ENCODE measurements at regions not wholly inside any gene's neighbourhood (a gene's known extent, or its start where the extent isn't known, plus 50 kb on each side); places are given as distances from the start of the nearest gene placed in this dataset.

- Histone ChIP-seq H3K4me3 (ENCODE audit: low read length in 2 of 2) (no peak overlapping the region), H3K36me3 (ENCODE audit: control insufficient read depth in 2 of 2, insufficient read depth in 2 of 2, low read length in 1 of 2) (no peaks in the 10 kb centered on the region), H3K9me3 (ENCODE audit: control insufficient read depth in 2 of 2, insufficient read depth in 1 of 2, low read length in 1 of 2) (no peaks in the 10 kb centered on the region), H3K27me3 (ENCODE audit: control insufficient read depth in 2 of 2, insufficient read depth in 1 of 2, low read length in 1 of 2) (no peaks in the 10 kb centered on the region), H3K27ac (ENCODE audit: low read depth in 1 of 2, low read length in 1 of 2) (no peak overlapping the region), H3K4me1 (ENCODE audit: control insufficient read depth in 2 of 2, insufficient read depth in 2 of 2, low read length in 2 of 2) (no peaks in the 10 kb centered on the region)
- no peak for DNase-seq (ENCODE audit: low read depth in 6 of 9, low spot score in 9 of 9)
- 84% methylated on average over 20 of the region's 20 CpGs for WGBS
These were observed 368.4 kb downstream of the IRX2 start for GRCh38 chr5:2382776-2383697.

DNA sequence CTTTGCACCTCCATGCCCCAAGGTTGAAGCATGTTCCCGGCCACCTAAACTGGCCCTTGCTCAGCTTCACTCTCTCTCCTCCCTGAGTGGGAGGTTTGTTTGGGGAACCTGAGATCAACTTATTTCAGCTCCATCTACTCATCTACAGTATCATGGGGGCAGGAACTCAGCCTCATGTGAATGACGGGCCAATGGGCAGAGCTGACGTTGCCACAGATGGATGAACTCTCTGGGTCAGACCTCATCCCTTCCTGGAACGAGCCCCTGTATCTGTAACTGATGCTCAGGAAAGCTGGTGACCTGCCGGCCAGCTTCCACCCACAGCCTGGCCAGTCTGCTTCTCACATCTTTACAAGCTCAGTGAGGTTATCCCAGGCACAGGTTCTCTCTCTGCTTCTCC, 369.6 kb downstream of the IRX2 start:
- no peak overlapping the region for H3K27ac ChIP-seq (ENCODE audit: low read depth in 1 of 2, low read length in 1 of 2)
- no peaks in the 10 kb centered on the region for H3K9me3 ChIP-seq (ENCODE audit: control insufficient read depth in 2 of 2, insufficient read depth in 1 of 2, low read length in 1 of 2)
- H3K4me3 ChIP-seq (ENCODE audit: low read length in 2 of 2) = no peak overlapping the region
- no peaks in the 10 kb centered on the region for H3K4me1 ChIP-seq (ENCODE audit: control insufficient read depth in 2 of 2, insufficient read depth in 2 of 2, low read length in 2 of 2)
- H3K27me3 ChIP-seq (ENCODE audit: control insufficient read depth in 2 of 2, insufficient read depth in 1 of 2, low read length in 1 of 2) = no peaks in the 10 kb centered on the region
- DNase-seq (ENCODE audit: low read depth in 6 of 9, low spot score in 9 of 9) = no peak
- no peaks in the 10 kb centered on the region for H3K36me3 ChIP-seq (ENCODE audit: control insufficient read depth in 2 of 2, insufficient read depth in 2 of 2, low read length in 1 of 2)
- WGBS = 91% methylated on average over 5 of the region's 5 CpGs

- no peaks in the 10 kb centered on the region for H3K27me3 ChIP-seq (ENCODE audit: control insufficient read depth in 2 of 2, insufficient read depth in 1 of 2, low read length in 1 of 2)
- no peaks in the 10 kb centered on the region for H3K4me1 ChIP-seq (ENCODE audit: control insufficient read depth in 2 of 2, insufficient read depth in 2 of 2, low read length in 2 of 2)
- DNase-seq (ENCODE audit: low read depth in 6 of 9, low spot score in 9 of 9) = no peak
- H3K36me3 ChIP-seq (ENCODE audit: control insufficient read depth in 2 of 2, insufficient read depth in 2 of 2, low read length in 1 of 2) = no peaks in the 10 kb centered on the region
- H3K4me3 ChIP-seq (ENCODE audit: low read length in 2 of 2) = no peak overlapping the region
- 85% methylated on average over 7 of the region's 7 CpGs for WGBS
- no peak overlapping the region for H3K27ac ChIP-seq (ENCODE audit: low read depth in 1 of 2, low read length in 1 of 2)
- no peaks in the 10 kb centered on the region for H3K9me3 ChIP-seq (ENCODE audit: control insufficient read depth in 2 of 2, insufficient read depth in 1 of 2, low read length in 1 of 2)
These were observed 370.4 kb downstream of the IRX2 start for GRCh38 chr5:2381070-2381469.

DNA sequence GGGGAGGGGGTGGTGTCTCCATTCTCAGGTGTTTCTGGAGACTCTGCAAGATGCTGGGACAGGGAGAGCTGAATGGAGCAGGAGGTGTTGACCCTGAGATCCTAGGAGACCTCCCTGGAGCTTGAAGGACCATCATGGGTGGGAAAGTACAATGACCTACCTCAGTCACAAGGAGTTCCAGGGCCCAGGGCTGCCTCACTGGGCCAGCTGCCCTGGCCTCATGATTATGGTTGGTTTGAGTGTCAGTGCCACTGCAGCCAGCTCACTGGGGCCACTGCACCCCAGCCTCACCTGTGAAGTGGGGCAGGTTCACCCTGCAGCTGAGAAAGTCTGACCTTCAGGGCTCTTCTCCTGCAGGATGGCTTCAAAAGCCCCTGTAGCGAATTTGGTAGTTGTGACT, 372.5 kb downstream of the IRX2 start:
- Histone ChIP-seq H3K27me3 (ENCODE audit: control insufficient read depth in 2 of 2, insufficient read depth in 1 of 2, low read length in 1 of 2) (no peaks in the 10 kb centered on the region), H3K4me1 (ENCODE audit: control insufficient read depth in 2 of 2, insufficient read depth in 2 of 2, low read length in 2 of 2) (no peaks in the 10 kb centered on the region), H3K9me3 (ENCODE audit: control insufficient read depth in 2 of 2, insufficient read depth in 1 of 2, low read length in 1 of 2) (no peaks in the 10 kb centered on the region), H3K27ac (ENCODE audit: low read depth in 1 of 2, low read length in 1 of 2) (no peak overlapping the region), H3K36me3 (ENCODE audit: control insufficient read depth in 2 of 2, insufficient read depth in 2 of 2, low read length in 1 of 2) (no peaks in the 10 kb centered on the region), H3K4me3 (ENCODE audit: low read length in 2 of 2) (no peak overlapping the region)
- 65% methylated on average over 1 of the region's 1 CpG for WGBS
- no peak for DNase-seq (ENCODE audit: low read depth in 6 of 9, low spot score in 9 of 9)

DNA sequence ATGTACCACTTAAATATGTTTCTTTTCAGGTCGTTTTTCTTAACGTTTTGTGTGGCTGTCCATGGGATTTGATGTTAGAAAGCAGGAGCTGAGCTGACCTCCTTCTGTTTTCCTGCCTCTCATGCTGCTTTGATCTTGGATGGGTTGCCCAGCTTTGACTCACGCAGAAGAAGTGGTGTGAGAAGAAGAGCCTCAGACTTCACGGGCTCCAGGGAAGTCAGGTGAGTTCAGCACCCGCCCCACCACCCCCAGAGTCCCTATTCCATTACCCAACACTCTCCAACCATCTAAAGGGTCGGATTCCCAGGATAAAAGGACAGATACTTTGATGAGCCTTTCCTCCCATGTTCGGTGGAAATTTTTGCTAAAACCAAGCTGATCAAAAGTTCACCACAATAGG, 373.4 kb downstream of the IRX2 start:
- no peaks in the 10 kb centered on the region for H3K27me3 ChIP-seq (ENCODE audit: control insufficient read depth in 2 of 2, insufficient read depth in 1 of 2, low read length in 1 of 2)
- DNase-seq (ENCODE audit: low read depth in 6 of 9, low spot score in 9 of 9) = no peak
- H3K4me1 ChIP-seq (ENCODE audit: control insufficient read depth in 2 of 2, insufficient read depth in 2 of 2, low read length in 2 of 2) = no peaks in the 10 kb centered on the region
- H3K4me3 ChIP-seq (ENCODE audit: low read length in 2 of 2) = no peak overlapping the region
- no peaks in the 10 kb centered on the region for H3K36me3 ChIP-seq (ENCODE audit: control insufficient read depth in 2 of 2, insufficient read depth in 2 of 2, low read length in 1 of 2)
- 60% methylated on average over 7 of the region's 7 CpGs for WGBS
- H3K27ac ChIP-seq (ENCODE audit: low read depth in 1 of 2, low read length in 1 of 2) = no peak overlapping the region
- peaks cover 0 to 4% of the 10 kb centered on the region in 2 donors for H3K9me3 ChIP-seq (ENCODE audit: control insufficient read depth in 2 of 2, insufficient read depth in 1 of 2, low read length in 1 of 2)

- Histone ChIP-seq H3K4me3 (ENCODE audit: low read length in 2 of 2) (no peak overlapping the region), H3K27me3 (ENCODE audit: control insufficient read depth in 2 of 2, insufficient read depth in 1 of 2, low read length in 1 of 2) (no peaks in the 10 kb centered on the region), H3K4me1 (ENCODE audit: control insufficient read depth in 2 of 2, insufficient read depth in 2 of 2, low read length in 2 of 2) (no peaks in the 10 kb centered on the region), H3K27ac (ENCODE audit: low read depth in 1 of 2, low read length in 1 of 2) (no peak overlapping the region), H3K9me3 (ENCODE audit: control insufficient read depth in 2 of 2, insufficient read depth in 1 of 2, low read length in 1 of 2) (peaks cover 0 to 10% of the 10 kb centered on the region in 2 donors), H3K36me3 (ENCODE audit: control insufficient read depth in 2 of 2, insufficient read depth in 2 of 2, low read length in 1 of 2) (no peaks in the 10 kb centered on the region)
- 97% methylated on average over 6 of the region's 6 CpGs for WGBS
- DNase-seq (ENCODE audit: low read depth in 6 of 9, low spot score in 9 of 9) = no peak
These were observed 375.0 kb downstream of the IRX2 start for GRCh38 chr5:2376486-2376885.

- Histone ChIP-seq H3K4me3 (ENCODE audit: low read length in 2 of 2) (no peak overlapping the region), H3K36me3 (ENCODE audit: control insufficient read depth in 2 of 2, insufficient read depth in 2 of 2, low read length in 1 of 2) (no peaks in the 10 kb centered on the region), H3K4me1 (ENCODE audit: control insufficient read depth in 2 of 2, insufficient read depth in 2 of 2, low read length in 2 of 2) (no peaks in the 10 kb centered on the region), H3K27me3 (ENCODE audit: control insufficient read depth in 2 of 2, insufficient read depth in 1 of 2, low read length in 1 of 2) (no peaks in the 10 kb centered on the region), H3K9me3 (ENCODE audit: control insufficient read depth in 2 of 2, insufficient read depth in 1 of 2, low read length in 1 of 2) (peaks cover 0 to 11% of the 10 kb centered on the region in 2 donors), H3K27ac (ENCODE audit: low read depth in 1 of 2, low read length in 1 of 2) (no peak overlapping the region)
- DNase-seq (ENCODE audit: low read depth in 6 of 9, low spot score in 9 of 9) = no peak
- 88% methylated on average over 11 of the region's 11 CpGs for WGBS
These were observed 375.7 kb downstream of the IRX2 start for GRCh38 chr5:2375757-2376250.

DNA sequence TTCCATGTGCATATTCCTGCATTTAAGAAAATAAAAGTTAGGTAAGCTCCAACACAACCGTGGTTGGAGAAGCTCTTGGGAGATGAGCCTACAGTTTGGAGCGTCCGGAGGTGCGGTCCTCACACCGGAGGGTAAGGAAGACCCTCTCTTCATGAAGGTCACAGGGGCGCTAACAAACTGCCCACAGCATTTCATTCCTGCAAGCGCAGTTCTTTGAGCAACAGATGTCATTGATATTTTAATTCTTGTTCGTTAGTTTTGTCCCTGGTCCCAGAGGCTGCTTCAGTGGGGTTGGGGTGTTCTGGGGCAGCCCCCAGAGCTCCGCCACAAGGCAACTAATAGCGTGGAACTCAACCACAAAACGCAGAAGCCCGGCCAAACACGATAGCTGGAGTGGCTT, 376.2 kb downstream of the IRX2 start:
- no peak for DNase-seq (ENCODE audit: low read depth in 6 of 9, low spot score in 9 of 9)
- 97% methylated on average over 13 of the region's 13 CpGs for WGBS
- Histone ChIP-seq H3K27me3 (ENCODE audit: control insufficient read depth in 2 of 2, insufficient read depth in 1 of 2, low read length in 1 of 2) (no peaks in the 10 kb centered on the region), H3K4me1 (ENCODE audit: control insufficient read depth in 2 of 2, insufficient read depth in 2 of 2, low read length in 2 of 2) (no peaks in the 10 kb centered on the region), H3K27ac (ENCODE audit: low read depth in 1 of 2, low read length in 1 of 2) (no peak overlapping the region), H3K36me3 (ENCODE audit: control insufficient read depth in 2 of 2, insufficient read depth in 2 of 2, low read length in 1 of 2) (no peaks in the 10 kb centered on the region), H3K9me3 (ENCODE audit: control insufficient read depth in 2 of 2, insufficient read depth in 1 of 2, low read length in 1 of 2) (peaks cover 0 to 11% of the 10 kb centered on the region in 2 donors), H3K4me3 (ENCODE audit: low read length in 2 of 2) (no peak overlapping the region)

DNA sequence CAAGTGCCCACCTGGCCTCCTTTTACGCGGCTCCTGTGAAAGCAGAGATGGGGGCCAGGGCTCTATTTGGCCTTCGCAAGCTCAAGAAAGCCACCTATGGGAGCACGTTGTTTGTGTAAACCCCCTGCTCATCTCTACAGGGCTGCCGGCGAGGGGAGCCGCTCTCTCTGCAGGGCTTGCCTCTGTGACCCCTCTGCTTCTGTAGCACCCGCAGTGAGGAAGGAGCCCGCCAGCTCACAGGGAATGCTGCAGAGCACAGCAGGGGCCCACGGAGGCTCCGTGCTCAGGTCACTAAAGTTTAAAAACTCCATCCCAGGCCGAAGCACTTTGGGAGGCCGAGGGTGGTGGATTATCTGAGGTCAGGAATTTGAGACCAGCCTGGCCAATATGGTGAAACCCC, 376.8 kb downstream of the IRX2 start:
- H3K27ac ChIP-seq (ENCODE audit: low read depth in 1 of 2, low read length in 1 of 2) = no peak overlapping the region
- H3K36me3 ChIP-seq (ENCODE audit: control insufficient read depth in 2 of 2, insufficient read depth in 2 of 2, low read length in 1 of 2) = no peaks in the 10 kb centered on the region
- H3K9me3 ChIP-seq (ENCODE audit: control insufficient read depth in 2 of 2, insufficient read depth in 1 of 2, low read length in 1 of 2) = peaks cover 0 to 11% of the 10 kb centered on the region in 2 donors
- H3K27me3 ChIP-seq (ENCODE audit: control insufficient read depth in 2 of 2, insufficient read depth in 1 of 2, low read length in 1 of 2) = no peaks in the 10 kb centered on the region
- DNase-seq (ENCODE audit: low read depth in 6 of 9, low spot score in 9 of 9) = no peak
- 93% methylated on average over 13 of the region's 13 CpGs for WGBS
- no peaks in the 10 kb centered on the region for H3K4me1 ChIP-seq (ENCODE audit: control insufficient read depth in 2 of 2, insufficient read depth in 2 of 2, low read length in 2 of 2)
- no peak overlapping the region for H3K4me3 ChIP-seq (ENCODE audit: low read length in 2 of 2)

Data from thymus (tissue), 11 donors.